Loucy (cell line): ENCODE measurements at regions not wholly inside any gene's neighbourhood (a gene's known extent, or its start where the extent isn't known, plus 50 kb on each side); places are given as distances from the start of the nearest gene placed in this dataset.

Experiments
- CTCF ChIP-seq: fragments of 200-600 bp; sonication (generic); conservative IDR thresholded peaks from 2 replicates; pipeline ENCODE4 v1.5.1; 2014; ENCODE audit warnings: mild to moderate bottlenecking, antibody characterized with exemption, low read length
- EZH2phosphoT487 ChIP-seq: fragments of 200-600 bp; IDR thresholded peaks from 2 replicates; pipeline ENCODE4 v1.6.1; 2018; ENCODE audit warnings: antibody characterized with exemption, mild to moderate bottlenecking, moderate library complexity, borderline replicate concordance

- no peak for TF ChIP-seq CTCF
- no peak for TF ChIP-seq EZH2phosphoT487
Observed at GRCh38 chr4:14259936-14260335, 632.4 kb upstream of the BOD1L1 start.
